K562 (cell line): ENCODE measurements at regions not wholly inside any gene's neighbourhood (a gene's known extent, or its start where the extent isn't known, plus 50 kb on each side); places are given as distances from the start of the nearest gene placed in this dataset.

Source experiments
- CTCF ChIP-seq, 3 experiments: IDR thresholded peaks in 2 of 3; conservative IDR thresholded peaks in 1 of 3; 2 replicates each; pipeline ENCODE4 v1.5.1; 2011 to 2012; ENCODE audit warnings: low read length in 3 of 3, mild to moderate bottlenecking in 3 of 3, control low read depth in 2 of 3, improper control_type of control experiment in 1 of 3, inconsistent platforms in 1 of 3, low read depth in 1 of 3, mixed read lengths in 1 of 3, moderate library complexity in 1 of 3; ENCODE audit not compliant: insufficient read depth in 2 of 3
- MAX ChIP-seq: sonication (generic); formaldehyde crosslinking; IDR thresholded peaks from 2 replicates; pipeline ENCODE4 v1.9.0; 2022; ENCODE audit warnings: mild to moderate bottlenecking, missing genetic modification reagents
- NONO ChIP-seq, 2 experiments: fragments of 200-400 bp in 1 of 2; fragments of 450-650 bp in 1 of 2; formaldehyde crosslinking in 1 of 2; IDR thresholded peaks; 2 replicates each; pipeline ENCODE4 v1.6.1; 2017; ENCODE audit warnings: low read depth in 2 of 2, mild to moderate bottlenecking in 2 of 2, moderate library complexity in 2 of 2, low read length in 1 of 2
- RAD21 ChIP-seq, 2 experiments: fragments of 250-450 bp in 1 of 2; fragments of 450-650 bp in 1 of 2; sonication (Bioruptor Pico) in 1 of 2; formaldehyde crosslinking in 1 of 2; IDR thresholded peaks in 1 of 2; conservative IDR thresholded peaks in 1 of 2; 2 replicates each; pipeline versions ENCODE4 v1.4.0 to v1.8.0; 2020 to 2022; ENCODE audit warnings: mild to moderate bottlenecking in 2 of 2, moderate library complexity in 1 of 2
- SIN3A ChIP-seq, 2 experiments: fragments of 150-350 bp in 1 of 2; IDR thresholded peaks; 2 replicates each; pipeline ENCODE4 v1.6.1; 2011 to 2016; ENCODE audit warnings: borderline replicate concordance in 2 of 2, low read depth in 2 of 2, low read length in 2 of 2, mild to moderate bottlenecking in 2 of 2, moderate library complexity in 2 of 2; ENCODE audit not compliant: control insufficient read depth in 1 of 2
- ZNF24 ChIP-seq: fragments of 450-650 bp; IDR thresholded peaks from 2 replicates; pipeline ENCODE4 v1.6.1; 2016
- ZNF592 ChIP-seq: fragments of 450-650 bp; IDR thresholded peaks from 2 replicates; pipeline ENCODE4 v1.6.1; 2017; ENCODE audit warnings: antibody characterized with exemption, mild to moderate bottlenecking
- TF ChIP-seq, protein P1 (sequence below), 2 experiments: fragments of 450-650 bp; formaldehyde crosslinking in 1 of 2; IDR thresholded peaks; 2 replicates each; pipeline versions ENCODE4 v1.4.0 to v1.6.1; 2014 to 2020; ENCODE audit warnings: mild to moderate bottlenecking in 2 of 2, borderline replicate concordance in 1 of 2, low read depth in 1 of 2

DNA sequence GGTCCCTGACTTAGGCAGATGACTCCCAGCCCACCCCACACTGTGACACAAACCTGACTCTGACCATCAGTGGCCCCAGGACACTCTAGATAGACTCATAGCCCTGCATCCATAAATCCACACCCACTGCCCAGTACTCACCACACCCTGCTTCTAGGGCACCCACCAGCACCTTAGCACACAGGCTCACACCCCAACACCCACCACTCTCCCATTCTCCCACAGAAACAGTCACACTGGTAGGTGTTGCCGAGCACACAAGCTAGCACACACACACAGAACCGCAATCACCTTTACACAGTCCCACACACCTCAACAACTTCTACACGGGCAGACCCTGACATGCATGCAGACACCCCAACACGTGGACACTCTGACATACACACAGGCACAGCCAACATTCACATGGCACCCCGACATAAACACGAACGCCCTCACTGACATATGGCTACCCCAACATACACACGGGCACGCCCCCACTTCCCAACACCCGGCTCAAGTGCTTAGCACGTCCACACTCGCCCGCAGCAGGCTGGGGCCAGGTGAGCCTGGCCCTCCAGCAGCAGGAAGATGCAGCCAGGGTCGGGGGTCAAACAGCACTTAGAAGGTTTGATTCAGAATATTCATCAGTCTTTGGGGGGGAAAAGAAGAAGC is 105.5 kb upstream of the TARDBP start:
- TF ChIP-seq MAX (CRISPR knock-in tag), result no peak
- TF ChIP-seq SIN3A (IDR thresholded peaks at IDR 0.05; ENCODE audit: borderline replicate concordance in 2 of 2, control insufficient read depth in 1 of 2, low read depth in 2 of 2, low read length in 2 of 2), result no peak
- no peak for TF ChIP-seq CTCF (IDR thresholded peaks at IDR 0.05 in 2 of 3, conservative IDR thresholded peaks at IDR 0.05 in 1 of 3; ENCODE audit: insufficient read depth in 2 of 3, low read depth in 1 of 3, low read length in 3 of 3)
- TF ChIP-seq NONO (IDR thresholded peaks at IDR 0.05; ENCODE audit: low read depth in 2 of 2, low read length in 1 of 2), result no peak
- TF ChIP-seq ZNF592, result no peak
- TF ChIP-seq RAD21 (CRISPR knock-in tag; conservative IDR thresholded peaks at IDR 0.05 in 1 of 2, IDR thresholded peaks at IDR 0.05 in 1 of 2), result no peak
- TF ChIP-seq, protein P1, sequence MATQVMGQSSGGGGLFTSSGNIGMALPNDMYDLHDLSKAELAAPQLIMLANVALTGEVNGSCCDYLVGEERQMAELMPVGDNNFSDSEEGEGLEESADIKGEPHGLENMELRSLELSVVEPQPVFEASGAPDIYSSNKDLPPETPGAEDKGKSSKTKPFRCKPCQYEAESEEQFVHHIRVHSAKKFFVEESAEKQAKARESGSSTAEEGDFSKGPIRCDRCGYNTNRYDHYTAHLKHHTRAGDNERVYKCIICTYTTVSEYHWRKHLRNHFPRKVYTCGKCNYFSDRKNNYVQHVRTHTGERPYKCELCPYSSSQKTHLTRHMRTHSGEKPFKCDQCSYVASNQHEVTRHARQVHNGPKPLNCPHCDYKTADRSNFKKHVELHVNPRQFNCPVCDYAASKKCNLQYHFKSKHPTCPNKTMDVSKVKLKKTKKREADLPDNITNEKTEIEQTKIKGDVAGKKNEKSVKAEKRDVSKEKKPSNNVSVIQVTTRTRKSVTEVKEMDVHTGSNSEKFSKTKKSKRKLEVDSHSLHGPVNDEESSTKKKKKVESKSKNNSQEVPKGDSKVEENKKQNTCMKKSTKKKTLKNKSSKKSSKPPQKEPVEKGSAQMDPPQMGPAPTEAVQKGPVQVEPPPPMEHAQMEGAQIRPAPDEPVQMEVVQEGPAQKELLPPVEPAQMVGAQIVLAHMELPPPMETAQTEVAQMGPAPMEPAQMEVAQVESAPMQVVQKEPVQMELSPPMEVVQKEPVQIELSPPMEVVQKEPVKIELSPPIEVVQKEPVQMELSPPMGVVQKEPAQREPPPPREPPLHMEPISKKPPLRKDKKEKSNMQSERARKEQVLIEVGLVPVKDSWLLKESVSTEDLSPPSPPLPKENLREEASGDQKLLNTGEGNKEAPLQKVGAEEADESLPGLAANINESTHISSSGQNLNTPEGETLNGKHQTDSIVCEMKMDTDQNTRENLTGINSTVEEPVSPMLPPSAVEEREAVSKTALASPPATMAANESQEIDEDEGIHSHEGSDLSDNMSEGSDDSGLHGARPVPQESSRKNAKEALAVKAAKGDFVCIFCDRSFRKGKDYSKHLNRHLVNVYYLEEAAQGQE (IDR thresholded peaks at IDR 0.05; ENCODE audit: borderline replicate concordance), result no peak
- TF ChIP-seq, protein P1 (CRISPR knock-in tag; IDR thresholded peaks at IDR 0.05; ENCODE audit: low read depth), result no peak
- TF ChIP-seq ZNF24, result no peak
